GM13976 (cell line): ENCODE measurements at regions not wholly inside any gene's neighbourhood (a gene's known extent, or its start where the extent isn't known, plus 50 kb on each side); places are given as distances from the start of the nearest gene placed in this dataset.
"Not testable (repeated sequence)": the region's sequence is repeated elsewhere in the genome, so short reads cannot be mapped to it uniquely, and the experiment has no call there.

Experiments
- DNase-seq: peaks from one replicate; pipeline ENCODE4 v3.0.0; 2012; ENCODE audit warnings: low spot score
- in situ Hi-C: fragments of 300-500 bp; cut with MboI; formaldehyde crosslinking; loops from one replicate; pipeline ENCODE4 v1.12.0; 2022; ENCODE audit warnings: low sequenced_read_pairs, mixed read lengths, inconsistent platforms; ENCODE audit not compliant: unreplicated experiment
- TF ChIP-seq, protein P1 (sequence below): IDR thresholded peaks from 2 replicates; pipeline ENCODE4 v1.5.1; 2012; ENCODE audit warnings: borderline replicate concordance, mild to moderate bottlenecking; ENCODE audit not compliant: insufficient read depth; ENCODE audit errors: extremely low read depth, missing control alignments, control extremely low read depth

DNA sequence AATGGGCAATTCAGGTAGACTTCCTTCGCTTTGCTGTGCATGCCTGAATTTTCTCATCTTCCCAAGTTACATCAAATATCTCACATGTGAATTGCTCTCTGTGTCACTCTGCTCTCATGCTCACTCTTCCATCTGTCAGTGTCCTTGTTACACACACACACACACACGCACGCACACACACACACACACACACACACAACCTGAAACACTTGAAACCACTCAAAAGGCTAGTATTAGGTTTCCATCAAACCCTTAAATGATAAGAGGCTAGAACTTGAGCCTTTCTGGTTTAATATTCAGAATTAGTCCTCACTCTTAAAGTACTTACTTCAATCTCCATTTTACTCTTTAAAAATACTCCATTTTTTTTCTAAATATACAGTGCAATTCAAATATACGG, 282.4 kb downstream of the C11orf87 start:
- DNase-seq = no peak
- TF ChIP-seq, protein P1, sequence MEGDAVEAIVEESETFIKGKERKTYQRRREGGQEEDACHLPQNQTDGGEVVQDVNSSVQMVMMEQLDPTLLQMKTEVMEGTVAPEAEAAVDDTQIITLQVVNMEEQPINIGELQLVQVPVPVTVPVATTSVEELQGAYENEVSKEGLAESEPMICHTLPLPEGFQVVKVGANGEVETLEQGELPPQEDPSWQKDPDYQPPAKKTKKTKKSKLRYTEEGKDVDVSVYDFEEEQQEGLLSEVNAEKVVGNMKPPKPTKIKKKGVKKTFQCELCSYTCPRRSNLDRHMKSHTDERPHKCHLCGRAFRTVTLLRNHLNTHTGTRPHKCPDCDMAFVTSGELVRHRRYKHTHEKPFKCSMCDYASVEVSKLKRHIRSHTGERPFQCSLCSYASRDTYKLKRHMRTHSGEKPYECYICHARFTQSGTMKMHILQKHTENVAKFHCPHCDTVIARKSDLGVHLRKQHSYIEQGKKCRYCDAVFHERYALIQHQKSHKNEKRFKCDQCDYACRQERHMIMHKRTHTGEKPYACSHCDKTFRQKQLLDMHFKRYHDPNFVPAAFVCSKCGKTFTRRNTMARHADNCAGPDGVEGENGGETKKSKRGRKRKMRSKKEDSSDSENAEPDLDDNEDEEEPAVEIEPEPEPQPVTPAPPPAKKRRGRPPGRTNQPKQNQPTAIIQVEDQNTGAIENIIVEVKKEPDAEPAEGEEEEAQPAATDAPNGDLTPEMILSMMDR = no peak
- in situ Hi-C loops = no loop called here

DNA sequence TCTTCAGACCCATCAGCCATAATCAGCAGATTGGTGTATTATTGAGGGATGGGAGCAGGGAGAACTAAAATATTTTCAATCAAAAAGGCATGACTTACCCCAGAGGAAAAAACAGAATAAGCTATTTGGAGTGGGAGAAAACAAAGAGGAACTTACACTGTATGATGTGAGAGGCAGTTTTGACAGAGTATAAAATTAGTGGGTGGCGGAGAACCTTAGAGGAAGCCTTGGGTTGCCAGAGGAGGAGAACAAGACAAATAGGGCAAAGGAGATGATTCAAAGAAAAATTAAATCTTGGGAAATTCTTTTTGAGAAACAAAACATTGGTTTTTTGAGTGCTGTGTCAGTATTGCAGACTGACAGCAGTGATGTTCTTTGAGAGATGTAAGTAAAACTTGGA, 285.0 kb downstream of the C11orf87 start:
- TF ChIP-seq, protein P1 = no peak
- no peak for DNase-seq
- in situ Hi-C loops = no loop called here

DNA sequence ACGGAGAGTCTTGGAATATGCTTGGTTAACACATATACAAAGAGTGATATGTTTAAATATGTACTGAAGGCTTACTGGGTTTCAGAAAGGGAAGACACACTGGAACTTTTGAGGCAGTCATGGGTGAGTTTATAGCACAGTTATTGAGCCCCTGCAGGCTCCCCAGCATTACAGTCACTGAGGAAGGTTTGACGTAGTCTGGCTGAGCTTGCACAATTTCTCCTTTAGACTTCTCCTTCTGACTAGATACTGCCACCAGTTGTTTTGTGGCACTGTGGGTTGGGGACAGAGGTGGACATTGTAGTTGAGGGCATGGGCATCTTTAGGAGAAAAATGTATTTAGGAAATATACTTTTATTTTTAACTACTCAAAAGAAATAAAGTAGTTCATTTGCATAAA, 285.4 kb downstream of the C11orf87 start:
- TF ChIP-seq, protein P1 = no peak
- no peak for DNase-seq
- in situ Hi-C loops = no loop called here

DNA sequence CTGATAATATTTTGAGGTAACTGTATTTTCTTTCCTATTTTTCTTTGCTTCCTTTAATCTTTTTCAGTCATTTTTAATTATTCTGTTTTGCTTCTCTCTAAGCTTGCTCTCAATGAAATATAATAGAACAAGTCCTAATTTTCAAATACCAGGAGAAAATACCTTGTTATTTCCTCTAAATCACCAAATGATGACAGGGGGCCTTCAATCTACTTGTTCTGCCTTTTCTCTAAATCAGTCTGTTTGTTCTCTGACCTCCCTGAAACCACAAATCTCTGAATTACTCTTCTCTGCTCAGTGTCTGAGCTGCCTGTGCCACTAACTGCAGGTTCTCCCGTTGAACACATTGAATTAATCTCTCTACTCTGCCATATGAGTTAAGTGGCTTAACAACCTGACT, 286.2 kb downstream of the C11orf87 start:
- in situ Hi-C loops = no loop called here
- TF ChIP-seq, protein P1 = no peak
- DNase-seq = no peak

DNA sequence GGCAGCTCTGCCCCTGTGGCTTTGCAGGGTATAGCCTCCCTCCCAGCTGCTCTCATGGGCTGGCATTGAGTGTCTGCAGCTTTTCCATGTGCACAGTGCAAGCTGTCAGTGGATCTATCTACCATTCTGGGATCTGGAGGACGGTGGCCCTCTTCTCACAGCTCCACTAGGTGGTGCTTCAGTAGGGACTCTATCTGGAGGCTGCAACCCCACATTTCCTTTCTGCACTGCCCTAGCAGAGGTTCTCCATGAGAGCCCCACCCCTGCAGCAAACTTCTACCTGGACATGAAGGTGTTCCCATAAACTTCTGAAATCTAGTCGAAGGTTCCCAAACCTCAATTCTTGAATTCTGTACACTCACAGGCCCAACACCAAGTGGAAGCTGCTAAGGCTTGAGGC, 292.5 kb downstream of the C11orf87 start:
- DNase-seq, in situ Hi-C loops: not testable (repeated sequence)

DNA sequence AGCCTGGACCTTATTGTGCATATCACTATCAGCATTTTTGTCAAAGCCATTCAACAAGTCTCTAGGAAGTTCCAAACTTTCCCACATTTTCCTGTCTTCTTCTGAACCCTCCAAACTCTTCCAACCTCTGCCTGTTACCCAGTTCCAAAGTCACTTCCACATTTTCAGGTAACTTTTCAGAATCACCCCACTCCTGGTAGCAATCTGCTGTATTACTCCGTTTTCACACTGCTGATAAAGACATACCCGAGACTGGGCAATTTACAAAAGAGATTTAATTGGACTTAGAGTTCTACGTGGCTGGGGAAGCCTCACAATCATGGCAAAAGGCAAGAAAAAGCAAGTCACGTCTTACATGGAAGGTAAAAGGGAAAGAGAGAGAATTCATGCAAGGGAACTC, 293.4 kb downstream of the C11orf87 start:
- DNase-seq, in situ Hi-C loops: not testable (repeated sequence)

DNA sequence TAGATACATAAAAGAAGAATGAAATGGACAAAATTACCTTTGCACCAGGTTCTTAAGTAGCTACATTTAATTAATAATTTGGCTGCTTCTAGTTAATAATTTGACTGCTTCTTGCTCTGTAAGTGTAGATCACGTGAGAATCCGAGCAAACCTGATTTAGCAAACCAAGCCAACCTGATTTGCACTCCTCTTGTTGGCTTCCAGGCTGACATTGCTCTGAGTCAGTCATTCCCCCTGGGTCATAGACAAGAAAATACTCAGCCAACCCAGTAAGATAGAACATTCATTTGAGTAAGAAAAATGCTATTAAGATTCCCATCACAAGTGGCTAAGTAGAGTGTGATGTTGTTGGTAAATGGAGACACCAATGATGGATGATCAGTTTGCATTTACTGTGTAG, 304.1 kb downstream of the C11orf87 start:
- in situ Hi-C loops = no loop called here
- DNase-seq = no peak
- TF ChIP-seq, protein P1 = no peak

DNA sequence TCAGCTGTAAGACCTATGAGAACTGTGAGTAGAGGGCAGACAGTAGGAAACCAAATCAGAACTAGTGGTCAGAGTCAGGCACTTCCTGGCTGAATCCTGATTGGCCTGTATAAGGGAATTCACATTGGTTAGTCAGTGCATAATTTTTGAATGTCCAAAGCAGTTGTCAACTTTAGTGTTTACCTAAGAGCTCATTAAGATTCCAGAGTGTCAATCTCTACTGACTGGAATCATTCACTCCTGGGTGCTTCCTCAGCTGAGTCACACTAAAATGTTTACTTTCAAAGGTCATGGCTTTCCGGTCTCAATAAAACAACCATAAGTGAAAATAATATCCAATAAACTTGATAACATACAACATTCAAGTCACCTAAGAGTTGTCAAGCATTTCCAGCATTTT, 306.1 kb downstream of the C11orf87 start:
- TF ChIP-seq, protein P1 = no peak
- in situ Hi-C loops = no loop called here
- DNase-seq = no peak
